Retinal pigment epithelial cell (primary cell): ENCODE measurements at regions not wholly inside any gene's neighbourhood (a gene's known extent, or its start where the extent isn't known, plus 50 kb on each side); places are given as distances from the start of the nearest gene placed in this dataset.

ENCODE experiments used
- DNase-seq: peaks from one replicate; pipeline ENCODE4 v3.0.0-alpha.2; 2010; ENCODE audit warnings: low read depth
- H3K4me3 ChIP-seq: 2 replicates; pipeline ENCODE4 v1.5.1; 2011; ENCODE audit warnings: mild to moderate bottlenecking, low read length, control low read depth, moderate library complexity
- TF ChIP-seq, protein P1 (sequence below): conservative IDR thresholded peaks from 2 replicates; pipeline ENCODE4 v1.5.1; 2011; ENCODE audit warnings: low read depth, low read length, control low read depth, inconsistent platforms

DNA sequence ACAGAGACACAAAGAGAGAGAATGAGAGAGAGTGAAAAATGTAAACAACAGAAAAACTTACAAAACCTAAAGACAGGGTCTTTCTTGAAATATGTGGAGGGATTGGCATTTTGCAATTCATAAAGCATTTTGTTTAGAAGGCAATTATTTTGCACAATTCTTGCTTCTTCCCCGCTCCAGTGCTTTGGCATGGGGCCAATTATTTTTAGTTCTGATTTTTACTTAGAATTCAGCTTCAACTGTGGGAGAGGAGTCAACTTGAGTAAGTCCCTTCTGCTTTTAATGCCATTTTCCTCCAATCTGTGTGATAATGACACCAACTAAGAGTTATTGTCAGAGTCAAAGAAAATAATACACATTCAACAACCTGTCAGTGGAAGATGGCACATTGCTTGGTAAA lies 1051.9 kb downstream of the NLGN4X start:
- DNase-seq = no peak
- H3K4me3 ChIP-seq = no peak overlapping the region
- TF ChIP-seq, protein P1, sequence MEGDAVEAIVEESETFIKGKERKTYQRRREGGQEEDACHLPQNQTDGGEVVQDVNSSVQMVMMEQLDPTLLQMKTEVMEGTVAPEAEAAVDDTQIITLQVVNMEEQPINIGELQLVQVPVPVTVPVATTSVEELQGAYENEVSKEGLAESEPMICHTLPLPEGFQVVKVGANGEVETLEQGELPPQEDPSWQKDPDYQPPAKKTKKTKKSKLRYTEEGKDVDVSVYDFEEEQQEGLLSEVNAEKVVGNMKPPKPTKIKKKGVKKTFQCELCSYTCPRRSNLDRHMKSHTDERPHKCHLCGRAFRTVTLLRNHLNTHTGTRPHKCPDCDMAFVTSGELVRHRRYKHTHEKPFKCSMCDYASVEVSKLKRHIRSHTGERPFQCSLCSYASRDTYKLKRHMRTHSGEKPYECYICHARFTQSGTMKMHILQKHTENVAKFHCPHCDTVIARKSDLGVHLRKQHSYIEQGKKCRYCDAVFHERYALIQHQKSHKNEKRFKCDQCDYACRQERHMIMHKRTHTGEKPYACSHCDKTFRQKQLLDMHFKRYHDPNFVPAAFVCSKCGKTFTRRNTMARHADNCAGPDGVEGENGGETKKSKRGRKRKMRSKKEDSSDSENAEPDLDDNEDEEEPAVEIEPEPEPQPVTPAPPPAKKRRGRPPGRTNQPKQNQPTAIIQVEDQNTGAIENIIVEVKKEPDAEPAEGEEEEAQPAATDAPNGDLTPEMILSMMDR = no peak

DNA sequence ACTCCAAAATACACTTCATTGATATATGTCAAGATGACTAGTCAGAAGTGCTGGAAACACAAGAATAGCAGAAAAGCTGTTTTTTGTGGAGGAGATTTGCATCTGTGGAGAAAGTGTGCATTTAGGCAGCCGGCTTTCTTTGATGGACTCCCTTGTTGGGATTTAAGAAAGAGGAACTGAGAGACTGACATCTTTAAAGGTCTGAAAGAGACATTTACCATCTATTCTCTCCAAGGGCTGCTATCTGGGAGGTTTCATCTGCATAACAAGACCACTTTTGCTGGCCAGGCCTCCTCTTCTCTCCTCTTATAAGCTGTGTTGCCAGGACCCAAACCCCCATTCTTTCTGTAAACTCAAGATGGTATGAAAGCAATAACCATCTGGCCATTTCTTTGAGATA lies 1065.0 kb downstream of the NLGN4X start:
- DNase-seq = no peak
- TF ChIP-seq, protein P1 = no peak
- no peak overlapping the region for H3K4me3 ChIP-seq

DNA sequence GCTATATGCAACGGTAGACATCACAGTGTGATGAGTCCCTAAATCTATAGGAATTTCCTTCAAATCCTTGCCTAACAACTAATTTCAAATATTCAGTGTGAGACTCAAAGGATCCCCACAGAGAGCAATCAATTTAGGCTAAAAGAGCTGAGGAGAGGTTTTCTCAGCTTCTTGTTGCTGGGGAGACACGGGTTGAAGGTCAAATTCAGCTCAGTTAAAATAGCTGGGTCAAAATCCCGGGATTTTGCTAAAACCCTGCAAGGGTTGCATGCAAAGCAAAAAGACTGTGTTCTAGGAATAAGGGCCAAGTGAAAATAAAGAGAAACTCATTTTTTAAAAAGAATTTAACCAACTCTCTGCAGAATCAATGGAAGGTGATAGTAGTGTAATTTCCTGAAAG lies 1073.4 kb downstream of the NLGN4X start:
- no peak overlapping the region for H3K4me3 ChIP-seq
- TF ChIP-seq, protein P1 = no peak
- DNase-seq = no peak

DNA sequence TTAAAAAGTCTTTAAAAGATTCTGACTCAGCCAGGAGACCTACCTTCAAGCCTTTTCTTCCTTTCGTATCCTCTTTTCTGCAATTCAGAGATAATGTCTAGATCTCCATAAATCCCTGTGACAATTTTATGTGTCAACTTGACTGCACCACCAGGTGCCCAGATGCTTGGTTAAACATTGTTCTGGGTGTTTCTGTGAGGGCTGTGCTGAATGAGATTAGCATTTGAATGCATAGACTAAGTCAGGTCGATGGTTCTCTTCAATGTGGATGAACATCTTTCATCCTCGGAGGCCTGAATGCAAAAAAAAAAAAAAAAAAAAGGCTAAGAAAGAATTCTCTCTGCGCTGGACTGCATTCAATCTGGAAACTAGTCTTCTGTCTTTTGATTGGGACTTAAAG lies 1082.7 kb downstream of the NLGN4X start:
- no peak for DNase-seq
- TF ChIP-seq, protein P1 = no peak
- no peak overlapping the region for H3K4me3 ChIP-seq

DNA sequence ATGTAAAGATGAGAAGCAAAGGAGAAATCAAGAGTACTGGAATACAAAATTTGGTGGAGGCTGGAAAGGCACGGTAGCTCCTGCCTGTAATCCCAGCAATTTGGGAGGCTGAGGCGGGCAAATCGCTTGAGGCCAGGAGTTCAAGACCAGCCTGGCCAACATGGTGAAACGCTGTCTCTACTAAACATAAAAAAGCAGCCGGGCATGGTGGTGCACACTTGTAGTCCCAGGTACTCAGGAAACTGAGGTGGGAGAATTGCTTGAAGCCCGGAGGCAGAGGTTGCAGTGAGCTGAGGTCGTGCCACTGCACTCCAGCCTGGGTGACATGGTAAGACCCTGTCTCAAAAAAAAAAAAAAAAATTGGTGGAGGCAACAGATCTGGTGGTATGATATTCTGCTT lies 1086.0 kb downstream of the NLGN4X start:
- H3K4me3 ChIP-seq = no peak overlapping the region
- TF ChIP-seq, protein P1 = no peak
- no peak for DNase-seq

DNA sequence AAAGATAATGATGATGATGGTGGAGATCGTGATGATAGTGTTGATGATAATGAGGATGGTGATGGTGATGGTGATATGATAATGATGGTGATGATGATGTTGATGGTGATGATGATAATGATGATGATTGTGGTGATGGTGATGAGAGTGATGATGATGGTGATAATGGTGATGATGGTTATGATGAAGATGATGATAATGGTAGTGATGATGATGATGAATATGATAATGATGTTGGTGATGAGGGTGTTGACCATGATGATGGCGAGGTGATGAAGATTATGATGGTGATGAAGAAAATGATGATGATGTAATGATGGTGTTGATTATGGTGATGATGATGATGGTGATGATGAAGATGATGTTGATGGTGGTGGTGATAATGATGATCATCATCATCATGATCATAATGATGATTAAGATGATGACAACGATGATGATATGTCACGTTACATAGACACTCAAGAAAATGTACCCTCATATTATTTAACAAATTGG lies 1106.4 kb downstream of the NLGN4X start:
- DNase-seq = no peak
- no peak overlapping the region for H3K4me3 ChIP-seq
- TF ChIP-seq, protein P1 = no peak

DNA sequence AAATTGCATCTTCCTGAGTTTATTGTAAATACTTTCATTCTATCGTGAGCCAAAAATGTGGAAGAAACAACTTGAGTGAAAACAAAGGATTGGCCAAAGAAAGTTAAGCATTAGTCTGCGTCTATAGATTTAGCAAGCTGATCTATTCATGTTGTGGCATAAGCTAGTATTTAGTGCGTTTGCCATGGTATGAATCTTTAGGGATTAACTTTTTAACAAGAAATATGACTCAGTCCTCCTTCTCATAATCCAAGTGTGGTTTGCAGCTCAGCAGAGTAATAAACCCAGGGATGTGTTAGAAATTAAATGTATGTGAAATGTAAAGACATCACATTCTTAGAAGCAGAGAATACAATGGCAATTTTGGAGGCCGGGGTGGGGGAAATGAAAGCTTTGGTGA lies 1110.9 kb downstream of the NLGN4X start:
- H3K4me3 ChIP-seq = no peak overlapping the region
- peak; percentile 62 for DNase-seq
- TF ChIP-seq, protein P1 = no peak
